OCI-LY7 (cell line): ENCODE measurements at regions not wholly inside any gene's neighbourhood (a gene's known extent, or its start where the extent isn't known, plus 50 kb on each side); places are given as distances from the start of the nearest gene placed in this dataset.

ENCODE experiments used
- BruUV-seq: library from RNA; stranded (reverse); fragments of 400-500 nt; replicated peaks from 2 replicates; lab custom pipeline; 2021; lab: Mats Ljungman, UMichigan
- CTCF ChIA-PET: fragments of 300-600 bp; sonication (Branson Sonifier 250); formaldehyde crosslinking; loops from one replicate; lab custom pipeline; 2022; ENCODE audit warnings: antibody characterized with exemption; ENCODE audit not compliant: unreplicated experiment; lab: Charles Lee
- POLR2A ChIA-PET: fragments of 300-600 bp; sonication (Branson Sonifier 250); formaldehyde crosslinking; loops from one replicate; lab custom pipeline; 2022; ENCODE audit warnings: antibody characterized with exemption; lab: Charles Lee
- DNase-seq: peaks from one replicate; pipeline ENCODE4 v3.0.0-alpha.2; 2015; ENCODE audit warnings: low spot score
- H2AFZ ChIP-seq: fragments of 200-600 bp; sonication (generic), shearing (Covaris generic); 2 replicates; pipeline ENCODE4 v1.6.1; 2014; ENCODE audit warnings: mild to moderate bottlenecking, antibody characterized with exemption, low read length, moderate library complexity
- H3K27ac ChIP-seq: fragments of 200-600 bp; sonication (generic); 2 replicates; pipeline ENCODE4 v1.5.1; 2014; ENCODE audit warnings: mixed run types, low read depth, mild to moderate bottlenecking, moderate library complexity, low read length, inconsistent platforms; ENCODE audit not compliant: poor library complexity, severe bottlenecking
- H3K36me3 ChIP-seq: fragments of 200-600 bp; sonication (generic); 2 replicates; pipeline ENCODE4 v1.6.1; 2014; ENCODE audit warnings: mild to moderate bottlenecking, antibody characterized with exemption, low read length, moderate library complexity, mixed read lengths; ENCODE audit not compliant: insufficient read depth
- H3K4me1 ChIP-seq: fragments of 200-600 bp; sonication (generic); 2 replicates; pipeline ENCODE4 v1.5.1; 2014; ENCODE audit warnings: mild to moderate bottlenecking, low read length; ENCODE audit not compliant: insufficient read depth, poor library complexity, severe bottlenecking
- H3K4me2 ChIP-seq: fragments of 200-600 bp; sonication (generic); 2 replicates; pipeline ENCODE4 v1.6.1; 2014; ENCODE audit warnings: mild to moderate bottlenecking, low read length
- H3K4me3 ChIP-seq: fragments of 200-600 bp; sonication (generic); 2 replicates; pipeline ENCODE4 v1.5.1; 2014; ENCODE audit warnings: mild to moderate bottlenecking, low read depth, low read length; ENCODE audit not compliant: poor library complexity, severe bottlenecking
- H3K79me2 ChIP-seq: fragments of 200-600 bp; sonication (generic); 2 replicates; pipeline ENCODE4 v1.6.1; 2016; ENCODE audit warnings: low read depth, mild to moderate bottlenecking, low read length, moderate library complexity, mixed read lengths; ENCODE audit not compliant: insufficient read depth
- H3K9me2 ChIP-seq: fragments of 200-600 bp; sonication (generic); 2 replicates; pipeline ENCODE4 v1.6.1; 2016; ENCODE audit warnings: mild to moderate bottlenecking, low read length, mixed read lengths; ENCODE audit not compliant: insufficient read depth
- H3K9me3 ChIP-seq: fragments of 200-600 bp; sonication (generic); 2 replicates; pipeline ENCODE4 v1.6.1; 2014; ENCODE audit warnings: mild to moderate bottlenecking, mixed run types, low read length, mixed read lengths
- H4K20me1 ChIP-seq: fragments of 200-600 bp; sonication (generic); 2 replicates; pipeline ENCODE4 v1.6.1; 2014; ENCODE audit warnings: mild to moderate bottlenecking, antibody characterized with exemption, low read length, moderate library complexity, mixed read lengths; ENCODE audit not compliant: insufficient read depth
- EZH2phosphoT487 ChIP-seq: fragments of 200-600 bp; sonication (generic); IDR thresholded peaks from 2 replicates; pipeline ENCODE4 v1.6.1; 2018; ENCODE audit warnings: low read depth, borderline replicate concordance, mild to moderate bottlenecking, mixed run types, antibody characterized with exemption, low read length, moderate library complexity, mixed read lengths
- intact Hi-C: fragments of 100-400 bp; cut with micrococcal nuclease; formaldehyde crosslinking; loops from one replicate; pipeline ENCODE4 v1.10.0; 2022; ENCODE audit not compliant: unreplicated experiment
- TF ChIP-seq, protein P1 (sequence below): fragments of 200-600 bp; sonication (generic); conservative IDR thresholded peaks from 2 replicates; pipeline ENCODE4 v1.5.1; 2014; ENCODE audit warnings: mild to moderate bottlenecking, antibody characterized with exemption, low read length, moderate library complexity, mixed read lengths

DNA sequence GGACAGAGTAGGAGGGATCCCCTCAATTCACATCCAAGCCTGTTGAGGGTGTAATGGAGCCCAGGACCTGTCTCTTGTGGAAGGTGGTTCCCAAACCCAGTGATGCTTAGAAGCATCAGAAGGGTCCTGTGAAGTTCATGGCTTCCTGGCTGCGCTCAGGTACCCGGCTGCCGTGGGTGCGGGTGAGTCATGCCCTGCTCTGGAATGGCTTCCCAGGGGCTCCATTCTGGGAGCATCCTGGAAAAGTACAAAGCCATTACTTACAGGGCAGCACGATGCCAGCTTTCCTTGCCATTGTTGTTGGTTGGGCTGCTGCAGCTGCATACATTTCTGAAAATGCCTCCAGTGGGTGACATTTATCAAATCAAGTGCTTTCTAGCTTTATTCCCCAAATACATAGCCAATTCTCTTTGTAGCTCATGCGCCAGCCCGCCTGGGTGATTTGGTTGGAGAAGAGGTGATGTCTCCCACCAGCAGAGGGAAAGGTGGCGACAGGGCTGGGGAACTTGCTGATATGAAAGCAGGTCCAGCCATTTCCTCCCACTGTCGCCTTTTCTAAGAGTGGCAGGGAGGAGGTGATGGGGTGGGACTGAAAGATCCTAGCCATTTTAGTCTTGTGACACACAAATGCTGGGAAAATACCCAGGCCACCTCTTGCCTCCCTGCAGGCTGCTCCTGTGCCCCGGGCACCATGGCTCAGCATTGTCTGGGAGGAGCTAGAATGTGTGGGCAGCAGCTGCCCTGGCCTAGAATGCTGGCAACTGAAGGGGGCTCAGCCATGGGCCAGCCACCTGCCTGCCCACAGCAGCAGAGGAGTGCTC lies 65.9 kb upstream of the HPCAL1 start:
- Histone ChIP-seq H3K79me2 (no peaks in the 10 kb centered on the region), H3K9me3 (no peaks in the 10 kb centered on the region), H2AFZ (no peak overlapping the region), H3K27ac (no peak overlapping the region), H3K4me2 (no peak overlapping the region), H4K20me1 (no peaks in the 10 kb centered on the region), H3K4me3 (no peak overlapping the region), H3K36me3 (no peaks in the 10 kb centered on the region), H3K4me1 (no peaks in the 10 kb centered on the region), H3K9me2 (no peaks in the 10 kb centered on the region)
- TF ChIP-seq, protein P1, sequence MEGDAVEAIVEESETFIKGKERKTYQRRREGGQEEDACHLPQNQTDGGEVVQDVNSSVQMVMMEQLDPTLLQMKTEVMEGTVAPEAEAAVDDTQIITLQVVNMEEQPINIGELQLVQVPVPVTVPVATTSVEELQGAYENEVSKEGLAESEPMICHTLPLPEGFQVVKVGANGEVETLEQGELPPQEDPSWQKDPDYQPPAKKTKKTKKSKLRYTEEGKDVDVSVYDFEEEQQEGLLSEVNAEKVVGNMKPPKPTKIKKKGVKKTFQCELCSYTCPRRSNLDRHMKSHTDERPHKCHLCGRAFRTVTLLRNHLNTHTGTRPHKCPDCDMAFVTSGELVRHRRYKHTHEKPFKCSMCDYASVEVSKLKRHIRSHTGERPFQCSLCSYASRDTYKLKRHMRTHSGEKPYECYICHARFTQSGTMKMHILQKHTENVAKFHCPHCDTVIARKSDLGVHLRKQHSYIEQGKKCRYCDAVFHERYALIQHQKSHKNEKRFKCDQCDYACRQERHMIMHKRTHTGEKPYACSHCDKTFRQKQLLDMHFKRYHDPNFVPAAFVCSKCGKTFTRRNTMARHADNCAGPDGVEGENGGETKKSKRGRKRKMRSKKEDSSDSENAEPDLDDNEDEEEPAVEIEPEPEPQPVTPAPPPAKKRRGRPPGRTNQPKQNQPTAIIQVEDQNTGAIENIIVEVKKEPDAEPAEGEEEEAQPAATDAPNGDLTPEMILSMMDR, result no peak
- no peak for TF ChIP-seq EZH2phosphoT487
- no peak for DNase-seq
- no TSS peak for BruUV-seq
- ChIA-PET CTCF (no interaction called here), POLR2A (no interaction called here)
- intact Hi-C loops, result no loop called here

DNA sequence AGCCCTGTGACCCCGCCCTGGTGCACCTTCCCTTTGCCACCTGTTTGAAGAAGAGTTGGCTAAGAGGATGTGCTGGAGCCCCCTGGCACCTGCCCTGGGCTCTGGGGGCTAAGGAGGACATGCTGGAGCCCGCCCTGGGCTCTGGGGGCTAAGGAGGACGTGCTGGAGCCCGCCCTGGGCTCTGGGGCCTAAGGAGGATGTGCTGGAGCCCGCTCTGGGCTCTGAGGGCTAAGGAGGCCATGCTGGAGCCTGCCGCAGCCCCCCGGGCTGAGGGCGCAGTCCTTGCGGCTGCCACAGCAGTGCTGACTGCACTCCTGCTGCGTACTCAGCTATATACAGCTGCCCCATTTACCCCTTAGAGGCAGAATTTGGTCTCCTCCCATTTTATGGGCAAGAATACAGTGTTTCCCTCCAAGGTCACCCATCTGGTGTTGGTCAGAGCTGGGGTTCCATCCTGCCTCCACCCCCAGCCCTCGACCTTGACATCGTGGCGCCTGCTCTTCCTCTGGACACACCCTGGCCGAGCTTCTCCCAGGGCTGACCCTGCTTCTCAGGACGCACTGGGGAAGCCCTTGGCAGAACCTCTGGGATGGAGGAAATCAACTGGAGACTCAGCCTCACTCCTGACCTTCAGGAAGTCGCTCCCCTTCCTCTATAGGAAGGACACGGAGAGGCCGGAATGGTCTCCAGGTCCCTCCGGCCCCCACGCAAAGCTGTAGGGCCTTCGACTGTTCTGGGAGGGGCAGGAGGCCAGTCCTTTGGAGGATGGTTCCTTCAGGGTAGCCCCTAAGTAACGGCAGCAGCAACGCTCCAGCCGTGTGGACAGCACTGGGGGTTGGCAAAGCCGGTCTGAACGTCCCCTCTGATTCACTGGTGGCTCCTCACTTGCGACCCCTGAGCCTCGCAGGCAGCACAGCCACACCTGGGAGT lies 65.0 kb upstream of the HPCAL1 start:
- no peak overlapping the region for H3K4me3 ChIP-seq
- TF ChIP-seq, protein P1, result no peak
- no peak for TF ChIP-seq EZH2phosphoT487
- no peaks in the 10 kb centered on the region for H3K4me1 ChIP-seq
- no TSS peak for BruUV-seq
- H3K9me3 ChIP-seq, result no peaks in the 10 kb centered on the region
- ChIA-PET POLR2A (interaction anchor here (0.6 kb wide), 1 partner anchor 107 kb away, joined by 3 read pairs; no protein-coding TSS in a partner anchor), CTCF (no interaction called here)
- no peaks in the 10 kb centered on the region for H4K20me1 ChIP-seq
- intact Hi-C loops, result no loop called here
- no peak overlapping the region for H3K4me2 ChIP-seq
- H3K79me2 ChIP-seq, result no peaks in the 10 kb centered on the region
- H3K36me3 ChIP-seq, result no peaks in the 10 kb centered on the region
- no peaks in the 10 kb centered on the region for H3K9me2 ChIP-seq
- DNase-seq, result no peak
- no peak overlapping the region for H3K27ac ChIP-seq
- H2AFZ ChIP-seq, result no peak overlapping the region
